GM12878 (cell line): ENCODE measurements at regions not wholly inside any gene's neighbourhood (a gene's known extent, or its start where the extent isn't known, plus 50 kb on each side); places are given as distances from the start of the nearest gene placed in this dataset.

Experiments
- ATAC-seq: fragments of 200-7000 bp; cut with Tn5 transposase; 3 replicates; pipeline ENCODE4 v1.9.1; 2020; ENCODE audit warnings: mild to moderate bottlenecking, moderate library complexity
- BruUV-seq: library from RNA; stranded (reverse); fragments of 400-500 nt; replicated peaks from 2 replicates; lab custom pipeline; 2021; lab: Mats Ljungman, UMichigan
- CTCF ChIA-PET: fragments of 300-600 bp; sonication (Branson Sonifier 250); formaldehyde crosslinking; extraction: SDS; loops from one replicate; lab custom pipeline; 2021; ENCODE audit warnings: inconsistent platforms; lab: Yijun Ruan, JAX
- POLR2A ChIA-PET: fragments of 350-600 bp; formaldehyde crosslinking; extraction: SDS; loops from one replicate; lab custom pipeline; 2021; ENCODE audit warnings: inconsistent platforms; lab: Charles Lee
- RAD21 ChIA-PET: fragments of 300-600 bp; sonication (Branson Sonifier 250); formaldehyde crosslinking; loops from one replicate; lab custom pipeline; 2023; ENCODE audit warnings: antibody characterized with exemption; ENCODE audit not compliant: unreplicated experiment; lab: Charles Lee
- SMC1A ChIA-PET: fragments of 300-600 bp; sonication (Branson Sonifier 250); formaldehyde crosslinking; loops from one replicate; lab custom pipeline; 2023; ENCODE audit not compliant: unreplicated experiment, uncharacterized antibody; lab: Charles Lee
- DNase-seq: peaks from one replicate; pipeline ENCODE4 v3.0.0-alpha.2; 2011; ENCODE audit warnings: low read depth, low spot score
- FAIRE-seq: peaks from 3 replicates; lab custom pipeline; 2011; peaks lifted over from hg19 to GRCh38; lab: Jason Lieb, UNC
- H2AFZ ChIP-seq: 2 replicates; pipeline ENCODE4 v1.6.0; 2011; ENCODE audit warnings: low read depth, low read length, control low read depth; ENCODE audit not compliant: control insufficient read depth
- H3K27ac ChIP-seq: 2 replicates; pipeline ENCODE4 v1.5.1; 2011; ENCODE audit warnings: control low read depth; ENCODE audit not compliant: control insufficient read depth, insufficient read depth
- H3K27me3 ChIP-seq, 2 experiments: replicated peaks in 1 of 2; 2 replicates each; pipeline versions ENCODE4 v1.6.0 to v1.6.1; 2011; ENCODE audit warnings: low read length in 1 of 2; ENCODE audit not compliant: control insufficient read depth in 2 of 2, insufficient read depth in 2 of 2
- H3K36me3 ChIP-seq, 2 experiments: 2 replicates each; pipeline ENCODE4 v1.5.1; 2011; ENCODE audit warnings: low read length in 1 of 2; ENCODE audit not compliant: control insufficient read depth in 2 of 2, insufficient read depth in 2 of 2
- H3K4me1 ChIP-seq: 2 replicates; pipeline ENCODE4 v1.6.1; 2011; ENCODE audit warnings: mild to moderate bottlenecking, low read length, moderate library complexity, mixed read lengths; ENCODE audit not compliant: control insufficient read depth, insufficient read depth
- H3K4me2 ChIP-seq: 2 replicates; pipeline ENCODE4 v1.6.0; 2011; ENCODE audit warnings: control low read depth; ENCODE audit not compliant: control insufficient read depth, insufficient read depth
- H3K4me3 ChIP-seq: fragments of 200-600 bp; sonication (generic); 2 replicates; pipeline ENCODE4 v1.5.1; 2016
- H3K79me2 ChIP-seq: 2 replicates; pipeline ENCODE4 v1.6.0; 2011; ENCODE audit warnings: low read length; ENCODE audit not compliant: control insufficient read depth, insufficient read depth
- H3K9ac ChIP-seq: 2 replicates; pipeline ENCODE4 v1.8.0; 2011; ENCODE audit warnings: low read length, control low read depth, mixed read lengths; ENCODE audit not compliant: control insufficient read depth, insufficient read depth
- H3K9me3 ChIP-seq: replicated peaks from 3 replicates; pipeline ENCODE4 v1.5.1; 2011; ENCODE audit warnings: mild to moderate bottlenecking, low read length; ENCODE audit not compliant: control insufficient read depth, insufficient read depth
- H4K20me1 ChIP-seq: 2 replicates; pipeline ENCODE4 v1.6.0; 2011; ENCODE audit not compliant: control insufficient read depth, insufficient read depth
- CUX1 ChIP-seq: IDR thresholded peaks from 2 replicates; pipeline ENCODE4 v1.6.1; 2012; ENCODE audit warnings: improper control_type of control experiment, low read depth, low read length; ENCODE audit not compliant: insufficient replicate concordance
- EED ChIP-seq: sonication (generic); IDR thresholded peaks from 2 replicates; pipeline ENCODE4 v1.6.1; 2016; ENCODE audit warnings: antibody characterized with exemption, low read depth
- IRF5 ChIP-seq: fragments of 450-650 bp; IDR thresholded peaks from 2 replicates; pipeline ENCODE4 v1.6.1; 2017; ENCODE audit warnings: borderline replicate concordance
- MTA2 ChIP-seq: fragments of 450-650 bp; IDR thresholded peaks from 2 replicates; pipeline ENCODE4 v1.6.1; 2016; ENCODE audit warnings: low read depth, mild to moderate bottlenecking, moderate library complexity
- MTA3 ChIP-seq: IDR thresholded peaks from 2 replicates; pipeline ENCODE4 v1.6.1; 2012; ENCODE audit warnings: low read length, inconsistent platforms, borderline replicate concordance
- NFYA ChIP-seq: IDR thresholded peaks from 2 replicates; pipeline ENCODE4 v1.6.1; 2011; ENCODE audit warnings: low read depth, mild to moderate bottlenecking, low read length, improper control_type of control experiment, borderline replicate concordance
- SIN3A ChIP-seq: IDR thresholded peaks from 2 replicates; pipeline ENCODE4 v1.6.1; 2012; ENCODE audit warnings: low read depth, low read length, improper control_type of control experiment
- SIX5 ChIP-seq: IDR thresholded peaks from 2 replicates; pipeline ENCODE4 v1.6.1; 2011; ENCODE audit warnings: mild to moderate bottlenecking, low read depth, low read length, moderate library complexity; ENCODE audit not compliant: severe bottlenecking
- SMAD1 ChIP-seq: fragments of 450-650 bp; IDR thresholded peaks from 2 replicates; pipeline ENCODE4 v1.6.1; 2018; ENCODE audit warnings: mild to moderate bottlenecking, low read depth; ENCODE audit not compliant: partially characterized antibody
- TAF1 ChIP-seq: IDR thresholded peaks from 2 replicates; pipeline ENCODE4 v1.6.1; 2011; ENCODE audit warnings: mild to moderate bottlenecking, low read depth, low read length, borderline replicate concordance
- TCF3 ChIP-seq: IDR thresholded peaks from 2 replicates; pipeline ENCODE4 v1.6.1; 2012; ENCODE audit warnings: low read depth, mild to moderate bottlenecking, low read length, borderline replicate concordance; ENCODE audit not compliant: insufficient read depth
- ZNF274 ChIP-seq: IDR thresholded peaks from one replicate; pipeline ENCODE4 v1.8.0; 2011; ENCODE audit not compliant: insufficient read length, insufficient read depth
- WGBS: methylation state at CpG from one replicate; pipeline ENCODE4 v1.1.6; 2016; ENCODE audit warnings: low lambda C conversion rate; ENCODE audit not compliant: insufficient replicate concordance, insufficient coverage; ENCODE audit errors: missing lambda C conversion rate; 5-methylcytosine and 5-hydroxymethylcytosine counted together
- in situ Hi-C: fragments of 300-500 bp; cut with MboI; formaldehyde crosslinking; loops from 9 replicates; pipeline ENCODE4 v1.14.3; 2018; ENCODE audit warnings: mixed read lengths
- intact Hi-C: fragments of 100-400 bp; cut with micrococcal nuclease; formaldehyde crosslinking; loops from one replicate; pipeline ENCODE4 v1.14.2; 2022; ENCODE audit not compliant: unreplicated experiment
- TF ChIP-seq, protein P1 (sequence below): fragments of 450-650 bp; IDR thresholded peaks from 2 replicates; pipeline ENCODE4 v1.6.1; 2016; ENCODE audit warnings: mild to moderate bottlenecking
- TF ChIP-seq, protein P2 (sequence below): IDR thresholded peaks from 2 replicates; pipeline ENCODE4 v1.6.1; 2012; ENCODE audit warnings: low read depth, low read length, improper control_type of control experiment

GRCh38 chr15:79562899-79563298, 130.8 kb downstream of the MINAR1 start:
- 50% methylated on average over 10 of the region's 10 CpGs for WGBS
- no peak for ATAC-seq
- DNase-seq = no peak
- Histone ChIP-seq H3K9ac (no peak overlapping the region), H3K36me3 (no peaks in the 10 kb centered on the region), H3K4me1 (no peaks in the 10 kb centered on the region), H3K4me2 (no peak overlapping the region), H3K9me3 (no peaks in the 10 kb centered on the region; the same call in 2 of the 3 replicates), H4K20me1 (no peaks in the 10 kb centered on the region), H3K27me3 (peaks cover 0 to 2% of the 10 kb centered on the region in 2 experiments; a peak in 2 of 4 replicates), H2AFZ (no peak overlapping the region), H3K27ac (no peak overlapping the region), H3K79me2 (no peaks in the 10 kb centered on the region), H3K4me3 (no peak overlapping the region)
- RAD21 ChIA-PET = no interaction called here
- in situ Hi-C loops (no loop called here), intact Hi-C loops (no loop called here)
- POLR2A ChIA-PET = no interaction called here
- no TSS peak for BruUV-seq
- CTCF ChIA-PET = no interaction called here
- SMC1A ChIA-PET = no interaction called here
- no peak for FAIRE-seq
- TF ChIP-seq NFYA = no peak
- no peak for TF ChIP-seq MTA2
- no peak for TF ChIP-seq CUX1
- TF ChIP-seq TCF3 = no peak
- TF ChIP-seq, protein P1, sequence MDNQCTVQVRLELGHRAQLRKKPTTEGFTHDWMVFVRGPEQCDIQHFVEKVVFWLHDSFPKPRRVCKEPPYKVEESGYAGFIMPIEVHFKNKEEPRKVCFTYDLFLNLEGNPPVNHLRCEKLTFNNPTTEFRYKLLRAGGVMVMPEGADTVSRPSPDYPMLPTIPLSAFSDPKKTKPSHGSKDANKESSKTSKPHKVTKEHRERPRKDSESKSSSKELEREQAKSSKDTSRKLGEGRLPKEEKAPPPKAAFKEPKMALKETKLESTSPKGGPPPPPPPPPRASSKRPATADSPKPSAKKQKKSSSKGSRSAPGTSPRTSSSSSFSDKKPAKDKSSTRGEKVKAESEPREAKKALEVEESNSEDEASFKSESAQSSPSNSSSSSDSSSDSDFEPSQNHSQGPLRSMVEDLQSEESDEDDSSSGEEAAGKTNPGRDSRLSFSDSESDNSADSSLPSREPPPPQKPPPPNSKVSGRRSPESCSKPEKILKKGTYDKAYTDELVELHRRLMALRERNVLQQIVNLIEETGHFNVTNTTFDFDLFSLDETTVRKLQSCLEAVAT = no peak
- no peak for TF ChIP-seq ZNF274
- no peak for TF ChIP-seq SIX5
- TF ChIP-seq TAF1 = no peak
- TF ChIP-seq, protein P2, sequence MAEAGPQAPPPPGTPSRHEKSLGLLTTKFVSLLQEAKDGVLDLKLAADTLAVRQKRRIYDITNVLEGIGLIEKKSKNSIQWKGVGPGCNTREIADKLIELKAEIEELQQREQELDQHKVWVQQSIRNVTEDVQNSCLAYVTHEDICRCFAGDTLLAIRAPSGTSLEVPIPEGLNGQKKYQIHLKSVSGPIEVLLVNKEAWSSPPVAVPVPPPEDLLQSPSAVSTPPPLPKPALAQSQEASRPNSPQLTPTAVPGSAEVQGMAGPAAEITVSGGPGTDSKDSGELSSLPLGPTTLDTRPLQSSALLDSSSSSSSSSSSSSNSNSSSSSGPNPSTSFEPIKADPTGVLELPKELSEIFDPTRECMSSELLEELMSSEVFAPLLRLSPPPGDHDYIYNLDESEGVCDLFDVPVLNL = no peak
- no peak for TF ChIP-seq IRF5
- no peak for TF ChIP-seq EED
- no peak for TF ChIP-seq SIN3A
- no peak for TF ChIP-seq SMAD1
- no peak for TF ChIP-seq MTA3
